ENCODE measurements at regions not wholly inside any gene's neighbourhood (a gene's known extent, or its start where the extent isn't known, plus 50 kb on each side); places are given as distances from the start of the nearest gene placed in this dataset.
A peak's percentile ranks its signal among the peaks of the same experiment; 100 is the strongest.

DNA sequence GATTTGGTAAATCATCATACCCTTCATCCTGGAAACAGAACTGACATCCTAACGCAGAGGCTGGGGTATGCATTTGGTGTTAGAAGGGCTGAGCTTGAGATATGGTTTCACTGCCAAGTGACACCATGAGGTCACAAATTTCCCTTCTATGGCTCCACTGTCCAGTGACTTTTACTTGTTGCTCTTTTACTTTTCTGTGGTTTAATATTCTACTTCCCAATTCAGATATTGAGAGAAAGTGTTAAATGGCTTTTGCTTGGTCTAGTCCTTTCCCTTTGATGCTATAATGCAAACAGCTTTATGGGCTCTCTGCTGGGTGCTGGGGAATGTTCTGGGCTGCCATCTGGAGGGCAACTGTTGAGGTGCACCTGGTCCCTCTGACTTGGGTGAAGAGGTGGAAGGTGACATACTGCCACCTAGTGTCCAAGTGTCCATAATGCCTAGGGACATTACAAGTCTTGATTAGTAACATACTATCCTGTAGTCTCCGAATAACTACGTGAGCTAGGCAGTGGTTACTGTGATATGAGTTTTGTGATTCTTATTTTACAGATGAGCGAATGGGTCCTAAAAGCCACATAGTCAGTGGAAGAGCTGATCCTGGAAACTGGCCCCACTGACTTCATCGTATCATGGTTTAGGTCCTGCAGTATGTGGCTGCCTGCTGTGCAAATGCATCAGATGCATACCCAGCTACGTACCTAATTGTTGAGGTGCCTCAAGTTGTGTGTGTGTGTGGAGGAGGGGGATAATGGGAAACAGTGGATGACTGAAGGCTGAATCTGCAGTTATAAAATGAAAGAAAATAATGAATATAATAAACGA is 149.1 kb upstream of the RAG2 start:
- H3K27me3 ChIP-seq, result no peaks in the 10 kb centered on the region
- intact Hi-C loops (cut with DNase I; ENCODE audit: low total_unique reads), result no loop called here
- no peak overlapping the region for H3K4me3 ChIP-seq
- H3K9me3 ChIP-seq, result no peaks in the 10 kb centered on the region
- DNase-seq, result peak; percentile 89 to 97
- no peak for TF ChIP-seq EP300 (IDR thresholded peaks at IDR 0.05)
- peak in 6 of 7 experiments; percentile 23 to 95 (median 90) for TF ChIP-seq CTCF (IDR thresholded peaks at IDR 0.05)
- peak in 1 of 3 donors; percentile 35 for TF ChIP-seq POLR2AphosphoS5 (IDR thresholded peaks at IDR 0.05)
- TF ChIP-seq POLR2A (IDR thresholded peaks at IDR 0.05), result no peak
- H3K36me3 ChIP-seq, result no peaks in the 10 kb centered on the region
- H3K4me1 ChIP-seq, result peaks cover 0 to 8% (median 6%) of the 10 kb centered on the region in 4 donors
- H3K27ac ChIP-seq, result no peak overlapping the region
- WGBS, 5 donors, result 27 to 33% (median 28%) methylated on average over 7 of the region's 7 CpGs

DNA sequence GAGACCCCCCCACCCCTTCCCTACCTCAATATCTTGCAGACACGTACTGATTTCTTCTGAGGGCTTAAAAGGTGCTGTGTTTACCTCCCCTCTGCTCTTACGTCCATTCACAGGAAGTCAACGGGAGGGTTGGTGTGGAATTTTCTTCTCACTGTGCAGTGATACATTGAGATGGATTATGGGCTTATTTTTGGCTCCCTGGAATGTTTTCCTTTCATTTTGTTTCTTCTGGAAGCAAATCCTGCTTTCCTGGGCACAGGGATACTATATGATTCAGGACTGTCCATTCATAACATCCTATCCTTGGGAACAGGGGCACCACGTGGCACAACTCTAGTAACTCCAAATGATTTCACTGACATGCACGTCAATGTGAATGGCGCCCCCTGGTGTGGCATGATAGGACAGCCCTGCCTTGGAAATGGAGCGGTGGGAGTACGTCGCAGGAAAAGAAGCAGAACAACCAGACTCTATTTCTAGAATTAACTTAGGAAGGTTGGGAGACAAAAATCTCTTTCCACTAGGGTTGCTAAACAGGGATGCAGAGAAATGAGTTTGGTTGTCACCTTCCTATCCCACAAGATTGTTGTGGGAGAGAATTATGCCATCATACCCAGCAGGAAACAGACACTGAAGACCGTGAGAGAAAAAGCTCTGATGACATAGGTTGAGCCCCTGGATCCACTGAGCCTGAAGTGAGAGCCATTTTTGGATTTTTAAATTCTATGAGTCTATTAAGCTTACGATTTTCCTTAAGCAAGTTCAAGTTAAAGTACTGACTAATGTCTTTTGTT is 146.5 kb upstream of the RAG2 start:
- WGBS, 5 donors, result 27 to 30% (median 28%) methylated on average over 11 of the region's 11 CpGs
- TF ChIP-seq CTCF (IDR thresholded peaks at IDR 0.05), result peak in 5 of 7 experiments; percentile 56 to 64 (median 61)
- TF ChIP-seq POLR2A (IDR thresholded peaks at IDR 0.05), result no peak
- H3K4me3 ChIP-seq, result no peak overlapping the region

GRCh38 chr11:36743039-36743438 is 145.0 kb upstream of the RAG2 start:
- no peak for DNase-seq
- no peak for TF ChIP-seq POLR2A (IDR thresholded peaks at IDR 0.05)
- TF ChIP-seq EP300 (IDR thresholded peaks at IDR 0.05), result no peak
- no peak for TF ChIP-seq POLR2AphosphoS5 (IDR thresholded peaks at IDR 0.05)
- no peak for TF ChIP-seq CTCF (IDR thresholded peaks at IDR 0.05)
- Histone ChIP-seq H3K4me1 (peaks cover 0 to 8% (median 6%) of the 10 kb centered on the region in 4 donors), H3K36me3 (no peaks in the 10 kb centered on the region), H3K4me3 (no peak overlapping the region), H3K27ac (no peak overlapping the region), H3K27me3 (peaks cover 0 to 6% (median 0%) of the 10 kb centered on the region in 3 donors), H3K9me3 (no peaks in the 10 kb centered on the region)
- intact Hi-C loops (cut with DNase I; ENCODE audit: low total_unique reads), result no loop called here
- WGBS, 5 donors, result 81 to 93% (median 87%) methylated on average over 2 of the region's 2 CpGs

More for the DNA sequence above, 146.5 kb upstream of the RAG2 start:
- Histone ChIP-seq H3K9me3 (no peaks in the 10 kb centered on the region), H3K27me3 (peaks cover 0 to 6% (median 0%) of the 10 kb centered on the region in 3 donors), H3K27ac (no peak overlapping the region), H3K4me1 (peaks cover 0 to 8% (median 6%) of the 10 kb centered on the region in 4 donors), H3K36me3 (no peaks in the 10 kb centered on the region)
- intact Hi-C loops (cut with DNase I; ENCODE audit: low total_unique reads), result no loop called here
- DNase-seq, result peak; percentile 77 to 84

DNA sequence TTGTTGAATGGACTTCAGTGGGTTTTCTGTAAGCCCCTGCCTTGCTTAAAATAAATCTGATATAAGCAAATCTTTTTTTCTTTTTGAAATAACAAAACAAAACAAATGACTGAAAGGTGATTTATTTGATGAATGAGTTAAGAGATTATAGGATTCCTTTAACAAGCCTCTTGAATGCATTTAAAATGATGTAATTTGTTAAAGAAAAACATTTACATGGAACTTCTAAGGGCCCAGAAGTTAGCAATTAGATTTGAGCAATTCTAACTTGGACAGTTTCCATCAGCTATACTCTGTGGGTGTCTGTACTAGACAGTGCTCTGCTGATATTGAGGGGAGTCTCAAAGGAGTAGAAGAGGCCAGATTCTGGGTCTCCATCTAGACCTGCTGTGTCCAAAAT is 143.5 kb upstream of the RAG2 start:
- H3K36me3 ChIP-seq, result no peaks in the 10 kb centered on the region
- peak in 1 of 2 donors; percentile 40 for DNase-seq
- no peak overlapping the region for H3K27ac ChIP-seq
- H3K4me3 ChIP-seq, result no peak overlapping the region
- intact Hi-C loops (cut with DNase I; ENCODE audit: low total_unique reads), result no loop called here
- peaks cover 0 to 8% (median 6%) of the 10 kb centered on the region in 4 donors for H3K4me1 ChIP-seq
- TF ChIP-seq CTCF (IDR thresholded peaks at IDR 0.05) (no peak), EP300 (IDR thresholded peaks at IDR 0.05) (no peak), POLR2A (IDR thresholded peaks at IDR 0.05) (no peak), POLR2AphosphoS5 (IDR thresholded peaks at IDR 0.05) (no peak)
- H3K9me3 ChIP-seq, result no peaks in the 10 kb centered on the region
- peaks cover 0 to 6% (median 0%) of the 10 kb centered on the region in 3 donors for H3K27me3 ChIP-seq

Data from stomach (tissue), 8 donors.